OCI-LY1 (cell line): ENCODE measurements at regions not wholly inside any gene's neighbourhood (a gene's known extent, or its start where the extent isn't known, plus 50 kb on each side); places are given as distances from the start of the nearest gene placed in this dataset.

Source experiments
- H2AFZ ChIP-seq: fragments of 200-600 bp; sonication (generic), shearing (Covaris generic); 2 replicates; pipeline ENCODE4 v1.6.0; 2014; ENCODE audit warnings: antibody characterized with exemption, mild to moderate bottlenecking, low read length
- H3F3A ChIP-seq: fragments of 200-600 bp; sonication (generic), shearing (Covaris generic); 2 replicates; pipeline ENCODE4 v1.6.0; 2014; ENCODE audit warnings: mild to moderate bottlenecking, antibody characterized with exemption, low read length, moderate library complexity; ENCODE audit not compliant: insufficient read depth
- H3K27ac ChIP-seq: fragments of 200-600 bp; sonication (generic); 2 replicates; pipeline ENCODE4 v1.5.1; 2014; ENCODE audit warnings: low read length, mixed run types, mild to moderate bottlenecking, low read depth; ENCODE audit not compliant: poor library complexity, severe bottlenecking
- H3K27me3 ChIP-seq: fragments of 200-600 bp; sonication (generic); 2 replicates; pipeline ENCODE4 v1.6.0; 2014; ENCODE audit warnings: antibody characterized with exemption, mild to moderate bottlenecking, low read length, moderate library complexity; ENCODE audit not compliant: insufficient read depth
- H3K36me3 ChIP-seq: fragments of 200-600 bp; sonication (generic); 2 replicates; pipeline ENCODE4 v1.6.1; 2014; ENCODE audit warnings: mild to moderate bottlenecking, antibody characterized with exemption, low read length, moderate library complexity, mixed read lengths; ENCODE audit not compliant: insufficient read depth
- H3K4me1 ChIP-seq: fragments of 200-600 bp; sonication (generic); 2 replicates; pipeline ENCODE4 v1.5.1; 2014; ENCODE audit warnings: mild to moderate bottlenecking, low read length, moderate library complexity; ENCODE audit not compliant: insufficient read depth, severe bottlenecking
- H3K4me2 ChIP-seq: fragments of 200-600 bp; sonication (generic), shearing (Covaris generic); 2 replicates; pipeline ENCODE4 v1.6.1; 2014; ENCODE audit warnings: low read length
- H3K4me3 ChIP-seq: fragments of 200-600 bp; sonication (generic); 2 replicates; pipeline ENCODE4 v1.5.1; 2014; ENCODE audit warnings: low read length, low read depth, mild to moderate bottlenecking, mixed read lengths; ENCODE audit not compliant: poor library complexity, severe bottlenecking
- H3K79me2 ChIP-seq: fragments of 200-600 bp; shearing (Covaris generic); 2 replicates; pipeline ENCODE4 v1.6.1; 2016; ENCODE audit warnings: mixed run types, low read length, mixed read lengths; ENCODE audit not compliant: insufficient read depth
- H3K9ac ChIP-seq: fragments of 200-600 bp; sonication (generic), shearing (Covaris generic); 2 replicates; pipeline ENCODE4 v1.6.1; 2014; ENCODE audit warnings: mild to moderate bottlenecking, low read length, mixed read lengths
- H3K9me2 ChIP-seq: fragments of 200-600 bp; sonication (generic), shearing (Covaris generic); 2 replicates; pipeline ENCODE4 v1.6.1; 2014; ENCODE audit warnings: low read depth, mild to moderate bottlenecking, low read length, mixed read lengths
- H3K9me3 ChIP-seq: fragments of 200-600 bp; shearing (Covaris generic); 2 replicates; pipeline ENCODE4 v1.6.1; 2014; ENCODE audit warnings: low read length, mixed read lengths
- H4K20me1 ChIP-seq: fragments of 200-600 bp; sonication (generic), shearing (Covaris generic); 2 replicates; pipeline ENCODE4 v1.6.0; 2016; ENCODE audit warnings: mild to moderate bottlenecking, low read length; ENCODE audit not compliant: insufficient read depth
- CTCF ChIP-seq: fragments of 200-600 bp; sonication (generic), shearing (Covaris generic); IDR thresholded peaks from 2 replicates; pipeline ENCODE4 v1.5.1; 2017; ENCODE audit warnings: mild to moderate bottlenecking, antibody characterized with exemption, low read length, moderate library complexity, mixed read lengths
- EZH2 ChIP-seq: fragments of 200-600 bp; sonication (generic), shearing (Covaris generic); IDR thresholded peaks from 2 replicates; pipeline ENCODE4 v1.8.0; 2017; ENCODE audit warnings: borderline replicate concordance, mixed run types, mild to moderate bottlenecking, antibody characterized with exemption, low read length, moderate library complexity, mixed read lengths

GRCh38 chr6:164020142-164020541 is 605.6 kb downstream of the QKI start:
- Histone ChIP-seq H4K20me1 (no peaks in the 10 kb centered on the region), H3K4me3 (no peak overlapping the region), H3K9ac (no peak overlapping the region), H3F3A (no peaks in the 10 kb centered on the region), H3K9me3 (no peaks in the 10 kb centered on the region), H2AFZ (no peak overlapping the region), H3K4me2 (no peak overlapping the region), H3K79me2 (no peaks in the 10 kb centered on the region), H3K4me1 (no peaks in the 10 kb centered on the region), H3K27ac (no peak overlapping the region), H3K9me2 (no peaks in the 10 kb centered on the region), H3K36me3 (no peaks in the 10 kb centered on the region), H3K27me3 (no peaks in the 10 kb centered on the region)
- TF ChIP-seq CTCF, result no peak
- TF ChIP-seq EZH2, result no peak

- no peaks in the 10 kb centered on the region for H3K27me3 ChIP-seq
- no peaks in the 10 kb centered on the region for H3K4me1 ChIP-seq
- TF ChIP-seq CTCF (no peak), EZH2 (no peak)
- H3K9me2 ChIP-seq, result no peaks in the 10 kb centered on the region
- H3K27ac ChIP-seq, result no peak overlapping the region
- no peaks in the 10 kb centered on the region for H3K36me3 ChIP-seq
- H2AFZ ChIP-seq, result no peak overlapping the region
- no peaks in the 10 kb centered on the region for H3K79me2 ChIP-seq
- H3K9me3 ChIP-seq, result no peaks in the 10 kb centered on the region
- no peaks in the 10 kb centered on the region for H3F3A ChIP-seq
- no peaks in the 10 kb centered on the region for H4K20me1 ChIP-seq
- no peak overlapping the region for H3K9ac ChIP-seq
- no peak overlapping the region for H3K4me3 ChIP-seq
- no peak overlapping the region for H3K4me2 ChIP-seq
Observed at GRCh38 chr6:164018133-164018532, 603.6 kb downstream of the QKI start.

GRCh38 chr6:164016056-164016455 is 601.5 kb downstream of the QKI start:
- no peak overlapping the region for H3K4me2 ChIP-seq
- no peak overlapping the region for H2AFZ ChIP-seq
- no peaks in the 10 kb centered on the region for H3K9me3 ChIP-seq
- H3K36me3 ChIP-seq, result no peaks in the 10 kb centered on the region
- H3K27ac ChIP-seq, result no peak overlapping the region
- no peaks in the 10 kb centered on the region for H3F3A ChIP-seq
- H3K9me2 ChIP-seq, result no peaks in the 10 kb centered on the region
- H3K79me2 ChIP-seq, result no peaks in the 10 kb centered on the region
- no peaks in the 10 kb centered on the region for H3K4me1 ChIP-seq
- H3K27me3 ChIP-seq, result no peaks in the 10 kb centered on the region
- no peak for TF ChIP-seq EZH2
- no peak for TF ChIP-seq CTCF
- no peak overlapping the region for H3K4me3 ChIP-seq
- H3K9ac ChIP-seq, result no peak overlapping the region
- no peaks in the 10 kb centered on the region for H4K20me1 ChIP-seq
